ENCODE measurements at regions not wholly inside any gene's neighbourhood (a gene's known extent, or its start where the extent isn't known, plus 50 kb on each side); places are given as distances from the start of the nearest gene placed in this dataset.

DNA sequence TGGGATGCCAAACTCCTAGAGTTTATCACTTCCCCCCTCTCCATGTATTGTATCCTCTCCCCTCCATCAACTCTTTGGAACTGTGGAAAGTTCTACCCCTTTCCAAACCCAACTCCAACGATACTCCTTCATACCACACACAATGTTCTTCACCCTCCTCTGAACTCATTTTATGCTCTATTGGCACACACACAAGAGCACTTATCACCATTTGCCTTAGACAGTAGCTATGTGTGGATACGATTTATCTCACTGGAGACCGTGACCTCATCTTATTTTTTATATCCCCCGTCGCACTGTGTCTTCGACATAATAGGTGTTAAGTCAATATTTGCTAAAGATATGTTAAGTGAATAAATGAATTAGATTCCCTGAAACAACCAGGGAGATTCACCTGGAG, 316.5 kb upstream of the PROK2 start:
- no peak overlapping the region for H3K4me3 ChIP-seq
- WGBS, 2 donors (ENCODE audit: low coverage in 1 of 2), result 37 to 39% methylated on average over 6 of the region's 6 CpGs
- intact Hi-C loops (cut with DNase I; ENCODE audit: low total_unique reads), result no loop called here
- H3K27ac ChIP-seq, result no peak overlapping the region
- H3K4me1 ChIP-seq, result peaks cover 5 to 26% (median 11%) of the 10 kb centered on the region in 4 donors
- TF ChIP-seq EP300 (IDR thresholded peaks at IDR 0.05; ENCODE audit: low read depth), result no peak
- TF ChIP-seq CTCF (IDR thresholded peaks at IDR 0.05), result no peak
- no peak for TF ChIP-seq POLR2A (IDR thresholded peaks at IDR 0.05)
- no peak for TF ChIP-seq POLR2AphosphoS5 (IDR thresholded peaks at IDR 0.05)
- in situ Hi-C loops (cut with MboI; ENCODE audit: low pct_ligation_motif_present in 1 of 4, low pct_unique_long_range_greater_than_20kb in 1 of 4, low sequenced_read_pairs in 3 of 4), result no loop called here
- no peaks in the 10 kb centered on the region for H3K9me3 ChIP-seq
- DNase-seq, result no peak
- no peaks in the 10 kb centered on the region for H3K36me3 ChIP-seq
- peaks cover 19% of the 10 kb centered on the region for H3K27me3 ChIP-seq

GRCh38 chr3:72100601-72101187, 315.7 kb upstream of the PROK2 start:
- WGBS, 2 donors (ENCODE audit: low coverage in 1 of 2), result 4 to 10% methylated on average over 2 to 16 of the region's 21 CpGs
- in situ Hi-C loops (cut with MboI; ENCODE audit: low pct_ligation_motif_present in 1 of 4, low pct_unique_long_range_greater_than_20kb in 1 of 4, low sequenced_read_pairs in 3 of 4) (no loop called here), intact Hi-C loops (cut with DNase I; ENCODE audit: low total_unique reads) (no loop called here)
- peak; percentile 85 for DNase-seq
- Histone ChIP-seq H3K36me3 (no peaks in the 10 kb centered on the region), H3K4me3 (peak overlapping the region in 3 of 4 donors; percentile 5 to 32 (median 15)), H3K9me3 (no peaks in the 10 kb centered on the region), H3K27me3 (peaks cover 19% of the 10 kb centered on the region), H3K4me1 (peaks cover 5 to 26% (median 11%) of the 10 kb centered on the region in 4 donors), H3K27ac (peak overlapping the region in 2 of 4 donors; percentile 25 to 33)
- no peak for TF ChIP-seq POLR2AphosphoS5 (IDR thresholded peaks at IDR 0.05)
- no peak for TF ChIP-seq EP300 (IDR thresholded peaks at IDR 0.05; ENCODE audit: low read depth)
- TF ChIP-seq POLR2A (IDR thresholded peaks at IDR 0.05), result no peak

GRCh38 chr3:72100080-72100511, 315.1 kb upstream of the PROK2 start:
- TF ChIP-seq POLR2AphosphoS5 (IDR thresholded peaks at IDR 0.05) (no peak), POLR2A (IDR thresholded peaks at IDR 0.05) (no peak)
- peak overlapping the region in 2 of 4 donors; percentile 25 to 33 for H3K27ac ChIP-seq

DNA sequence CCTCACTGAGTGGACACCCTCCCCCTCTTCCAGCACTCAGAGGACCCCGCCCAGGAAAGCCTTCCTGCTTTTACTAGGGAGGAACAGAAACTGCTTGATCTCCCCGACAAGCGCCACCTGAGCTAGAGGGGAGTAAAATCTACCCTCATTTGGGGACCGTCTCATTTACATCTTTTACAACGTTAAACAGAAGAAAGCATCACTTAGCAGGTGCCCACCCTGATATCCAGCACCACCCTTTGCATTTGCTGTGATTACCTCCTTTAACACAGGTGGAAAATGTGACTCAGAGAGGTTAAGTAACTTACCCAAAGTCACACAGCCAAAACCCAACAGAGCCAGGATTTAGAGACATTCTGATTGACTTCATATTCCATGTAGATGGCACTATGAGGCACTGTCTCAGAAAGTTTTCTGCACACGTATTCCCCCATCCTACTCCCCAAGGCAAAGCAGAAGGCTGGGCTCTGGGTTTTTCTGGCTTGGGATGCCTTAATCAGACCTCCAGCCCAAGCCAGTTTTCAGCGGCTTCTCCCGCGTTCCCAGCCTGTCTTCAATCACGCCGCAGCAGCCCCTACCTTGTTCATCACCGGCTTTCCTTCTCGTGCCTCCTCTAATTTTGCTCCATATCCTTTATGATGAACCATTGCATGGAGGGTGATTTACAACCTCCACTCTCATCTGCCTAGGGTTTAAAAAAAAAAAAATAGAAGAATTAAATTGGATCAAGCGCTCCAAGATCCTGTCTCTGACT, 314.6 kb upstream of the PROK2 start:
- no peak for DNase-seq
- peaks cover 5 to 26% (median 11%) of the 10 kb centered on the region in 4 donors for H3K4me1 ChIP-seq
- in situ Hi-C loops (cut with MboI; ENCODE audit: low pct_ligation_motif_present in 1 of 4, low pct_unique_long_range_greater_than_20kb in 1 of 4, low sequenced_read_pairs in 3 of 4), result no loop called here
- 83 to 90% methylated on average over 14 of the region's 14 CpGs for WGBS, 2 donors (ENCODE audit: low coverage in 1 of 2)
- no peak overlapping the region for H3K4me3 ChIP-seq
- TF ChIP-seq POLR2AphosphoS5 (IDR thresholded peaks at IDR 0.05) (no peak), CTCF (IDR thresholded peaks at IDR 0.05) (no peak)
- no peak overlapping the region for H3K27ac ChIP-seq
- intact Hi-C loops (cut with DNase I; ENCODE audit: low total_unique reads), result no loop called here
- no peaks in the 10 kb centered on the region for H3K9me3 ChIP-seq
- peaks cover 19% of the 10 kb centered on the region for H3K27me3 ChIP-seq
- no peaks in the 10 kb centered on the region for H3K36me3 ChIP-seq

More at GRCh38 chr3:72100080-72100511, 315.1 kb upstream of the PROK2 start:
- Histone ChIP-seq H3K4me3 (peak overlapping the region in 1 of 4 donors; percentile 32), H3K36me3 (no peaks in the 10 kb centered on the region), H3K9me3 (no peaks in the 10 kb centered on the region), H3K27me3 (peaks cover 19% of the 10 kb centered on the region), H3K4me1 (peaks cover 5 to 26% (median 11%) of the 10 kb centered on the region in 4 donors)
- in situ Hi-C loops (cut with MboI; ENCODE audit: low pct_ligation_motif_present in 1 of 4, low pct_unique_long_range_greater_than_20kb in 1 of 4, low sequenced_read_pairs in 3 of 4), result no loop called here
- WGBS, 2 donors (ENCODE audit: low coverage in 1 of 2), result 54 to 55% methylated on average over 6 to 17 of the region's 17 CpGs
- intact Hi-C loops (cut with DNase I; ENCODE audit: low total_unique reads), result no loop called here
- no peak for DNase-seq

- DNase-seq, result no peak
- Histone ChIP-seq H3K4me1 (peaks cover 5 to 23% (median 11%) of the 10 kb centered on the region in 4 donors), H3K27me3 (peaks cover 19% of the 10 kb centered on the region), H3K27ac (no peak overlapping the region), H3K9me3 (no peaks in the 10 kb centered on the region), H3K4me3 (no peak overlapping the region), H3K36me3 (no peaks in the 10 kb centered on the region)
- in situ Hi-C loops (cut with MboI; ENCODE audit: low pct_ligation_motif_present in 1 of 4, low pct_unique_long_range_greater_than_20kb in 1 of 4, low sequenced_read_pairs in 3 of 4), result no loop called here
- intact Hi-C loops (cut with DNase I; ENCODE audit: low total_unique reads), result no loop called here
- no peak for TF ChIP-seq EP300 (IDR thresholded peaks at IDR 0.05; ENCODE audit: low read depth)
- TF ChIP-seq POLR2A (IDR thresholded peaks at IDR 0.05), result no peak
- TF ChIP-seq POLR2AphosphoS5 (IDR thresholded peaks at IDR 0.05), result no peak
- no peak for TF ChIP-seq CTCF (IDR thresholded peaks at IDR 0.05)
These were observed 312.1 kb upstream of the PROK2 start for GRCh38 chr3:72097053-72097452.

Data from transverse colon (tissue), 4 donors.